NCI-H1048 (cell line): ENCODE measurements at regions not wholly inside any gene's neighbourhood (a gene's known extent, or its start where the extent isn't known, plus 50 kb on each side); places are given as distances from the start of the nearest gene placed in this dataset.
"Not testable (repeated sequence)": the region's sequence is repeated elsewhere in the genome, so short reads cannot be mapped to it uniquely, and the experiment has no call there.

ENCODE experiments used
- DNase-seq: peaks from one replicate; lab custom pipeline; 2025; lab: John Stamatoyannopoulos, UW

GRCh38 chr3:190988102-190988501 lies 125.6 kb upstream of the GMNC start:
- DNase-seq, result no peak

- DNase-seq, result no peak
Observed at GRCh38 chr3:190984502-190985244, 122.2 kb upstream of the GMNC start.

- no peak for DNase-seq
Observed at GRCh38 chr3:190983875-190984274, 121.4 kb upstream of the GMNC start.

GRCh38 chr3:190973771-190974170 lies 111.3 kb upstream of the GMNC start:
- no peak for DNase-seq

GRCh38 chr3:190972840-190973270 lies 110.4 kb upstream of the GMNC start:
- no peak for DNase-seq

- no peak for DNase-seq
Observed at GRCh38 chr3:190972196-190972595, 109.7 kb upstream of the GMNC start.

GRCh38 chr3:190970560-190970959 lies 108.1 kb upstream of the GMNC start:
- no peak for DNase-seq

GRCh38 chr3:190968616-190969015 lies 106.1 kb upstream of the GMNC start:
- DNase-seq, result no peak

GRCh38 chr3:190964931-190965330 lies 102.4 kb upstream of the GMNC start:
- not testable (repeated sequence) for DNase-seq

- DNase-seq, result no peak
Observed at GRCh38 chr3:190959077-190959476, 96.6 kb upstream of the GMNC start.

GRCh38 chr3:190941694-190942260 lies 79.3 kb upstream of the GMNC start:
- peak; percentile 28 for DNase-seq

- not testable (repeated sequence) for DNase-seq
Observed at GRCh38 chr3:190934616-190935015, 72.1 kb upstream of the GMNC start.

GRCh38 chr3:190926619-190927018 lies 64.1 kb upstream of the GMNC start:
- no peak for DNase-seq

GRCh38 chr3:190912736-190913135 lies 50.2 kb upstream of the GMNC start:
- DNase-seq, result no peak
